G401 (cell line): ENCODE measurements at regions not wholly inside any gene's neighbourhood (a gene's known extent, or its start where the extent isn't known, plus 50 kb on each side); places are given as distances from the start of the nearest gene placed in this dataset.

Experiments used
- DNase-seq: peaks from one replicate; pipeline ENCODE4 v3.0.0-alpha.2; 2015; ENCODE audit warnings: low spot score
- in situ Hi-C: cut with HindIII; loops from 2 replicates; pipeline ENCODE4 v1.10.0; 2016; ENCODE audit warnings: low sequenced_read_pairs, mixed read lengths

GRCh38 chr4:23741681-23742191 is 148.1 kb downstream of the PPARGC1A start:
- in situ Hi-C loops, result no loop called here

GRCh38 chr4:23737571-23737970 is 152.3 kb downstream of the PPARGC1A start:
- no peak for DNase-seq
- in situ Hi-C loops, result no loop called here

More at GRCh38 chr4:23741681-23742191, 148.1 kb downstream of the PPARGC1A start:
- DNase-seq, result no peak

GRCh38 chr4:23736466-23736865 is 153.4 kb downstream of the PPARGC1A start:
- DNase-seq, result no peak
- in situ Hi-C loops, result no loop called here

- in situ Hi-C loops, result no loop called here
- no peak for DNase-seq
These were observed 155.8 kb downstream of the PPARGC1A start for GRCh38 chr4:23734000-23734399.

GRCh38 chr4:23733476-23733875 is 156.4 kb downstream of the PPARGC1A start:
- no peak for DNase-seq

GRCh38 chr4:23730998-23731397 is 158.8 kb downstream of the PPARGC1A start:
- no peak for DNase-seq
- in situ Hi-C loops, result no loop called here

More at GRCh38 chr4:23733476-23733875, 156.4 kb downstream of the PPARGC1A start:
- in situ Hi-C loops, result no loop called here

- in situ Hi-C loops, result no loop called here
- DNase-seq, result no peak
These were observed 160.9 kb downstream of the PPARGC1A start for GRCh38 chr4:23728971-23729370.

GRCh38 chr4:23728393-23728792 is 161.5 kb downstream of the PPARGC1A start:
- no peak for DNase-seq
- in situ Hi-C loops, result no loop called here

- DNase-seq, result no peak
- in situ Hi-C loops, result no loop called here
These were observed 169.3 kb downstream of the PPARGC1A start for GRCh38 chr4:23720556-23720955.

GRCh38 chr4:23718435-23718834 is 171.4 kb downstream of the PPARGC1A start:
- in situ Hi-C loops, result no loop called here
- no peak for DNase-seq

- in situ Hi-C loops, result no loop called here
These were observed 172.2 kb downstream of the PPARGC1A start for GRCh38 chr4:23717528-23718248.

GRCh38 chr4:23710298-23710697 is 179.5 kb downstream of the PPARGC1A start:
- DNase-seq, result no peak
- in situ Hi-C loops, result no loop called here

More at GRCh38 chr4:23717528-23718248, 172.2 kb downstream of the PPARGC1A start:
- no peak for DNase-seq

- in situ Hi-C loops, result no loop called here
- no peak for DNase-seq
These were observed 182.2 kb downstream of the PPARGC1A start for GRCh38 chr4:23707652-23708026.

GRCh38 chr4:23706972-23707651 is 182.7 kb downstream of the PPARGC1A start:
- no peak for DNase-seq
- in situ Hi-C loops, result no loop called here

- in situ Hi-C loops, result no loop called here
These were observed 189.7 kb downstream of the PPARGC1A start for GRCh38 chr4:23700197-23700596.

GRCh38 chr4:23697722-23698121 is 192.1 kb downstream of the PPARGC1A start:
- no peak for DNase-seq
- in situ Hi-C loops, result no loop called here

More at GRCh38 chr4:23700197-23700596, 189.7 kb downstream of the PPARGC1A start:
- no peak for DNase-seq

GRCh38 chr4:23697001-23697528 is 192.8 kb downstream of the PPARGC1A start:
- DNase-seq, result no peak
- in situ Hi-C loops, result no loop called here

- no peak for DNase-seq
- in situ Hi-C loops, result no loop called here
These were observed 203.5 kb downstream of the PPARGC1A start for GRCh38 chr4:23686169-23686897.

- DNase-seq, result no peak
- in situ Hi-C loops, result no loop called here
These were observed 204.4 kb downstream of the PPARGC1A start for GRCh38 chr4:23685471-23685870.
